ENCODE measurements at regions not wholly inside any gene's neighbourhood (a gene's known extent, or its start where the extent isn't known, plus 50 kb on each side); places are given as distances from the start of the nearest gene placed in this dataset.

DNA sequence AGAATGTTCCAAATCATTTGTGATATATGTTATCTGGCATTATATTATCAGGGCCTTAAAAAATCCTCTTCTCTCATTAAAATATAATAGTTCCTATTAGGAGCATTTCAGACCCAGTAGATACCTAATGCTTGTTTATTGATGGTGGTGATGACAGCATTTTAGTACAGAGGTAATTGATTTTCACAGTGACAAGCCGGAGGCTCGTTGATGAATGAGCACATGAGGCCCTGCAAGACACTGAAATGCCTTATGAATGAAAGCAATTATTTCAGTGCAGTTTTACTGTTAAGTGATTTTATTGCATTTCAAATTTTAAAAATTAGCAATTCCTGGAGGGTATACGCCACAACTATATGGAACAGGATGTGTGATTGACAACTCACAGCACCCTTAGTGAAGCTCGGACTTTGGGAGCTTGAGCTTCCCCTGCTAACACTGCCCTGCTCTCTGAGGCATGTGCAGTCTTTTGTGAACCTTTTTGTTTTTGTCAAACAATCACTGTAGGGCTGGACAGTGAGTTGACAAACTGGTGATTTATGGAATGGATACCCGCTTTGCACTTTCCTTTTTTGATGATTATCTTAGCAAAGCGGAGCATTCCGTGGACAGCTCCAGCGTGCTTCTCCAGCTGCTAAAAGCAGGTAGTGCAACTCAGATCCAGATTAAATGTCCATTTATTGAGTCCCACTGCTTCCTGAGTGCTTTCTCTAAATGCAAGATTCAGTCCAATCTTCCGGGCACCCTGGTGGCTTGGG is 187.0 kb upstream of the ATP10A start:
- DNase-seq (ENCODE audit: low read depth), result no peak
- TF ChIP-seq, protein P1, sequence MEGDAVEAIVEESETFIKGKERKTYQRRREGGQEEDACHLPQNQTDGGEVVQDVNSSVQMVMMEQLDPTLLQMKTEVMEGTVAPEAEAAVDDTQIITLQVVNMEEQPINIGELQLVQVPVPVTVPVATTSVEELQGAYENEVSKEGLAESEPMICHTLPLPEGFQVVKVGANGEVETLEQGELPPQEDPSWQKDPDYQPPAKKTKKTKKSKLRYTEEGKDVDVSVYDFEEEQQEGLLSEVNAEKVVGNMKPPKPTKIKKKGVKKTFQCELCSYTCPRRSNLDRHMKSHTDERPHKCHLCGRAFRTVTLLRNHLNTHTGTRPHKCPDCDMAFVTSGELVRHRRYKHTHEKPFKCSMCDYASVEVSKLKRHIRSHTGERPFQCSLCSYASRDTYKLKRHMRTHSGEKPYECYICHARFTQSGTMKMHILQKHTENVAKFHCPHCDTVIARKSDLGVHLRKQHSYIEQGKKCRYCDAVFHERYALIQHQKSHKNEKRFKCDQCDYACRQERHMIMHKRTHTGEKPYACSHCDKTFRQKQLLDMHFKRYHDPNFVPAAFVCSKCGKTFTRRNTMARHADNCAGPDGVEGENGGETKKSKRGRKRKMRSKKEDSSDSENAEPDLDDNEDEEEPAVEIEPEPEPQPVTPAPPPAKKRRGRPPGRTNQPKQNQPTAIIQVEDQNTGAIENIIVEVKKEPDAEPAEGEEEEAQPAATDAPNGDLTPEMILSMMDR (conservative IDR thresholded peaks at IDR 0.05; ENCODE audit: low read depth, low read length), result no peak
- no peak overlapping the region for H3K4me3 ChIP-seq (ENCODE audit: low read depth, low read length)

DNA sequence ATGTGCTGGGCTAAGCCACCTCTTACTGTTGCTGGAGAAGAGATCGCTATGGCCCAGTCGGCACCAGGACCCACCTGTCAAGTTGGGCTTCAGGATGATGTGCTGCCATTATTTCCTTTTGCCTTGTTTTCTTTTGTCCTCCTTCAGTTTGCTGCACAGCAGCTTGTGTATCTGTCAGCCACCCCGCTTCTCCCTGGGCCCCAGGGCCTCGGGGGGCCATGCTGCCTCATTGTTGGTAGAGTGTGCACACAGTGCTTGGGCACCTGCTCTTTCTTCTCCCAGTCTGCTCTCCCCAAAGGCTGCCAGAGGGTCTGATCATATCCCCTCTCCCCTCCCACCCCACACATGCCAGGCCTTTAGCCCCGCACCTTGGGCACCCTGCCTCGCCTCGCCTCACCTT is 185.5 kb upstream of the ATP10A start:
- no peak for DNase-seq (ENCODE audit: low read depth)
- H3K4me3 ChIP-seq (ENCODE audit: low read depth, low read length), result no peak overlapping the region
- TF ChIP-seq, protein P1 (conservative IDR thresholded peaks at IDR 0.05; ENCODE audit: low read depth, low read length), result no peak

DNA sequence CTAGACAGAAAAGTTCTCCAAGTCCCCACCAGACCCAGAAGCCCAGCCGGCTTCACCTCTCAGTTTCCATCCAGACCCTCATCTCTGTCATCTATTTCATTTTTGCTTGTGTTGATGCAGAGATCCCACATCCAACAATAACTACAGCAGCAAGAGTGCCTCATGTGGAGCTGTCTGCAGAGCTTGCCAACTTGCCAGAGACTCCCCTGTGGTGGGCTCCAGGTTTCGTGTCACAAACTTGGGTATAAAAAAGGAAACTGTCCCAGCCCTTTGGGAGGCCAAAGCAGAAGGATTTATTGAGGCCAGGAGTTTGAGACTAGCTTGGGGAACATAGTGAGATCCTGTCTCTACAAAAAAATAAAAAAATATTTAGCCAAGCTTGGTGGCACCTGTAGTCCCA is 182.4 kb upstream of the ATP10A start:
- TF ChIP-seq, protein P1 (conservative IDR thresholded peaks at IDR 0.05; ENCODE audit: low read depth, low read length), result no peak
- no peak for DNase-seq (ENCODE audit: low read depth)
- H3K4me3 ChIP-seq (ENCODE audit: low read depth, low read length), result no peak overlapping the region

DNA sequence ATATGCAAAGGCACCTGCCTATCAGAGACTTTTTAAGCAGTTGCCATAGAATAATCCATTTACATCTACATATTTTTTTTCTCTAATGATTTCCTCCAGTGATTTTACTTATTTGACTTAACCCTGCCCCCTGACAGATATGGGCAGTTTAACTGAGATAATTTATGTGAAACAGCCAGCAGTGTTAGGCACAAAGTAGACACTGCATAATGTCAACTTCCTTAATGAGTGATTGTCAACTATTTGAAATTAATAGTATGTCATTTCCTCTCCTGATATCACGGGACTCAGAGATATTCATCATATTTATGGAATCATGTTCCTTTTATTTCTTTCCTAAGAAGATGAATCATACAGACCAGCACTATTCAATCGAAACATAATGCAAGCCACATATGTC is 179.9 kb upstream of the ATP10A start:
- H3K4me3 ChIP-seq (ENCODE audit: low read depth, low read length), result no peak overlapping the region
- DNase-seq (ENCODE audit: low read depth), result no peak
- TF ChIP-seq, protein P1 (conservative IDR thresholded peaks at IDR 0.05; ENCODE audit: low read depth, low read length), result no peak

DNA sequence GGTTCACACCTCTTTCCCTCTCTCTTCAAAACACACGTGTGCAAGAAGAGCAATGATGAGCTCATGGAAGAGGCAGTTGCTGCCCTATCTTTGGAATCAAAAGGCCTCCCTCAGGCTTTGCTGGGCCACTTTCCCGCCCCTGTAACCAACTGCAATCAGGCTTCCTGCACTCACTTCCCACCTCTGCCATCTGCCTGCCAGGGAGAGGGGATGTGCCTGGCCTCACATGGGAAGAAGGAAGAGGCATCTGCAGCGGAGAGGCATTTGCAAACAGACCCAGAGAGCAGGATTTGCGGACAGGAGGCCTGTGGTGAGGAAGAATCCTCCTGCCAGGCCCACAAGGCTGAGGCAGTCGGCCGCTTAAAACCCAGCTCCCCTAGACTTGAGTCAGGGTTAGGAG is 175.6 kb upstream of the ATP10A start:
- no peak for DNase-seq (ENCODE audit: low read depth)
- H3K4me3 ChIP-seq (ENCODE audit: low read depth, low read length), result no peak overlapping the region
- TF ChIP-seq, protein P1 (conservative IDR thresholded peaks at IDR 0.05; ENCODE audit: low read depth, low read length), result no peak

DNA sequence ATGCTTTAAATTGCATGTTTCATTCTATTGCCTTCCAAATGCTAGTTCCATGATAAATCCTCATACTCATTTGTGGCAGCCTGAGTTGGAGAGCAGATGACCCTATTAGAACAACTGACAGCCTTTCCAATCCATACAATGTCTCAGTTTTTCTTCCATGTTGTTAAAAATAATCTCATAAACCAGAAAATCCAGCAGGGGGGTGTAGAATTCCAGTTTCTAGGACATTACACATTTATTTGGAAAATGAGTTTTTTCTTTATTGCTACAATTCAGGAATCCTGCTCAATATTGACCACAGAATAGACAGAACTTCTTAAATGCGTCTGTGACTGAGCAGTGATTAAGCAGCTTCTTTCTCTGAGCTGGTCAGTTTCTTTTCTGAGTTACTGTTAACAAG is 174.2 kb upstream of the ATP10A start:
- no peak overlapping the region for H3K4me3 ChIP-seq (ENCODE audit: low read depth, low read length)
- DNase-seq (ENCODE audit: low read depth), result no peak
- TF ChIP-seq, protein P1 (conservative IDR thresholded peaks at IDR 0.05; ENCODE audit: low read depth, low read length), result no peak

DNA sequence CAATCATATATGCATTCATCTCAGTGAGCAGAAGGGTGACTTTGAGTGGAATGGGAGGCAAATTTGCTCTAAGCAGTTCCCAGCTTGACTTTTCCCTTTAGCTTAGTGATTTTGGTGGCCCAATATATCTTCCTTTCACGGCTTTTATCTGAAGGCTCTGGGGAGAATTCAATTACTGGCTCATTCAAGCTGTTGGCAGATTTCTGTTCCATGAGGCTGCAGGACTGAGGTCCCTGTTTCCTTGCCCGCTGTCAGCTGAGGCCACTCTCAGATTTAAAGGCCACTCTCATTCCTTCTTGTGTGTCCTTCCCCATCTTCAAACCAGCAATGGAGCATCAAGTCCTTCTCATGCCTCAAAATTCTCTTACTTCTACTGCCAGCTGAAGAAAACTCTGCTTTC is 170.4 kb upstream of the ATP10A start:
- DNase-seq (ENCODE audit: low read depth), result no peak
- TF ChIP-seq, protein P1 (conservative IDR thresholded peaks at IDR 0.05; ENCODE audit: low read depth, low read length), result no peak
- no peak overlapping the region for H3K4me3 ChIP-seq (ENCODE audit: low read depth, low read length)
